ENCODE measurements at regions not wholly inside any gene's neighbourhood (a gene's known extent, or its start where the extent isn't known, plus 50 kb on each side); places are given as distances from the start of the nearest gene placed in this dataset.

DNA sequence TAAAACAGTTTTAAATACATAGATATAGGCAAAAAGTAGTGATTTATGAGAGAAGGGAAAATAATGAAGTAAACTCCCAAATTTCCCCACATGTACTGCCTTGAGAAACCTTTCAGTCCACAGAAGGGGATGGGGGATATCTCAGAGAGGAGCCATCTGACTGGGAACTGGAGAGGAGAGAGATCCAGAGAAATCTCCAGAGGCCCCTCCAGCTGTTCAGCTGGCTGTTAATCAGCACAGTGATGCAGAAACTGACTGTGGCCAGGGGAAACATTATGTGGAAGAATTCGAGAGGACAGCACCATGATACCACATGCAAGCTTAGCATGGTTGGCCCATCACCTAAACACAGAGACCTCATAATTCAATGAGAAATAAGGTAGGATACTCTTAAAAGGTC is 1165.9 kb upstream of the TMEM132C start (continued):
- TF ChIP-seq, protein P1, sequence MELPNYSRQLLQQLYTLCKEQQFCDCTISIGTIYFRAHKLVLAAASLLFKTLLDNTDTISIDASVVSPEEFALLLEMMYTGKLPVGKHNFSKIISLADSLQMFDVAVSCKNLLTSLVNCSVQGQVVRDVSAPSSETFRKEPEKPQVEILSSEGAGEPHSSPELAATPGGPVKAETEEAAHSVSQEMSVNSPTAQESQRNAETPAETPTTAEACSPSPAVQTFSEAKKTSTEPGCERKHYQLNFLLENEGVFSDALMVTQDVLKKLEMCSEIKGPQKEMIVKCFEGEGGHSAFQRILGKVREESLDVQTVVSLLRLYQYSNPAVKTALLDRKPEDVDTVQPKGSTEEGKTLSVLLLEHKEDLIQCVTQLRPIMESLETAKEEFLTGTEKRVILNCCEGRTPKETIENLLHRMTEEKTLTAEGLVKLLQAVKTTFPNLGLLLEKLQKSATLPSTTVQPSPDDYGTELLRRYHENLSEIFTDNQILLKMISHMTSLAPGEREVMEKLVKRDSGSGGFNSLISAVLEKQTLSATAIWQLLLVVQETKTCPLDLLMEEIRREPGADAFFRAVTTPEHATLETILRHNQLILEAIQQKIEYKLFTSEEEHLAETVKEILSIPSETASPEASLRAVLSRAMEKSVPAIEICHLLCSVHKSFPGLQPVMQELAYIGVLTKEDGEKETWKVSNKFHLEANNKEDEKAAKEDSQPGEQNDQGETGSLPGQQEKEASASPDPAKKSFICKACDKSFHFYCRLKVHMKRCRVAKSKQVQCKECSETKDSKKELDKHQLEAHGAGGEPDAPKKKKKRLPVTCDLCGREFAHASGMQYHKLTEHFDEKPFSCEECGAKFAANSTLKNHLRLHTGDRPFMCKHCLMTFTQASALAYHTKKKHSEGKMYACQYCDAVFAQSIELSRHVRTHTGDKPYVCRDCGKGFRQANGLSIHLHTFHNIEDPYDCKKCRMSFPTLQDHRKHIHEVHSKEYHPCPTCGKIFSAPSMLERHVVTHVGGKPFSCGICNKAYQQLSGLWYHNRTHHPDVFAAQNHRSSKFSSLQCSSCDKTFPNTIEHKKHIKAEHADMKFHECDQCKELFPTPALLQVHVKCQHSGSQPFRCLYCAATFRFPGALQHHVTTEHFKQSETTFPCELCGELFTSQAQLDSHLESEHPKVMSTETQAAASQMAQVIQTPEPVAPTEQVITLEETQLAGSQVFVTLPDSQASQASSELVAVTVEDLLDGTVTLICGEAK (IDR thresholded peaks at IDR 0.05; ENCODE audit: borderline replicate concordance) = no peak
- TF ChIP-seq ATF7 (IDR thresholded peaks at IDR 0.05; ENCODE audit: low read depth) (no peak), JUND (IDR thresholded peaks at IDR 0.05; ENCODE audit: low read depth, low read length) (no peak), CHD2 (IDR thresholded peaks at IDR 0.05; ENCODE audit: borderline replicate concordance, low read depth, low read length) (no peak), SIX5 (IDR thresholded peaks at IDR 0.05; ENCODE audit: low read depth, low read length, severe bottlenecking) (no peak), SP1 (IDR thresholded peaks at IDR 0.05; ENCODE audit: low read depth, low read length) (no peak), RUNX3 (IDR thresholded peaks at IDR 0.05; ENCODE audit: low read length) (no peak), MTA2 (IDR thresholded peaks at IDR 0.05; ENCODE audit: low read depth) (no peak), ZSCAN29 (IDR thresholded peaks at IDR 0.05) (no peak), POU2F2 (IDR thresholded peaks at IDR 0.05; ENCODE audit: borderline replicate concordance, low read depth, low read length) (no peak)
- TF ChIP-seq, protein P2, sequence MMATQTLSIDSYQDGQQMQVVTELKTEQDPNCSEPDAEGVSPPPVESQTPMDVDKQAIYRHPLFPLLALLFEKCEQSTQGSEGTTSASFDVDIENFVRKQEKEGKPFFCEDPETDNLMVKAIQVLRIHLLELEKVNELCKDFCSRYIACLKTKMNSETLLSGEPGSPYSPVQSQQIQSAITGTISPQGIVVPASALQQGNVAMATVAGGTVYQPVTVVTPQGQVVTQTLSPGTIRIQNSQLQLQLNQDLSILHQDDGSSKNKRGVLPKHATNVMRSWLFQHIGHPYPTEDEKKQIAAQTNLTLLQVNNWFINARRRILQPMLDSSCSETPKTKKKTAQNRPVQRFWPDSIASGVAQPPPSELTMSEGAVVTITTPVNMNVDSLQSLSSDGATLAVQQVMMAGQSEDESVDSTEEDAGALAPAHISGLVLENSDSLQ (IDR thresholded peaks at IDR 0.05) = no peak
